Stomach smooth muscle (tissue), 2 donors: ENCODE measurements at regions not wholly inside any gene's neighbourhood (a gene's known extent, or its start where the extent isn't known, plus 50 kb on each side); places are given as distances from the start of the nearest gene placed in this dataset.

Source experiments
- H3K27ac ChIP-seq: one replicate; pipeline ENCODE4 v1.7.0; 2013; ENCODE audit warnings: mild to moderate bottlenecking, low read length, inconsistent platforms
- H3K27me3 ChIP-seq, 2 donors: one replicate each; pipeline ENCODE4 v1.7.0; 2013; ENCODE audit warnings: low read length in 2 of 2; ENCODE audit not compliant: insufficient read depth in 2 of 2, control insufficient read depth in 1 of 2
- H3K36me3 ChIP-seq, 2 donors: one replicate each; pipeline ENCODE4 v1.7.0; 2013; ENCODE audit warnings: low read length in 2 of 2; ENCODE audit not compliant: control insufficient read depth in 2 of 2, insufficient read depth in 2 of 2
- H3K4me1 ChIP-seq: one replicate; pipeline ENCODE4 v1.7.0; 2013; ENCODE audit warnings: low read length; ENCODE audit not compliant: control insufficient read depth, insufficient read depth
- H3K4me3 ChIP-seq, 2 donors: one replicate each; pipeline ENCODE4 v1.7.0; 2013; ENCODE audit warnings: low read length in 2 of 2
- H3K9ac ChIP-seq, 2 donors: one replicate each; pipeline ENCODE4 v1.7.0; 2013; ENCODE audit warnings: low read length in 2 of 2, mild to moderate bottlenecking in 1 of 2
- H3K9me3 ChIP-seq, 2 donors: one replicate each; pipeline ENCODE4 v1.7.0; 2013; ENCODE audit warnings: low read length in 2 of 2; ENCODE audit not compliant: control insufficient read depth in 2 of 2
- donor health status: healthy.
- donor health status: Pancreatic carcinoma.

DNA sequence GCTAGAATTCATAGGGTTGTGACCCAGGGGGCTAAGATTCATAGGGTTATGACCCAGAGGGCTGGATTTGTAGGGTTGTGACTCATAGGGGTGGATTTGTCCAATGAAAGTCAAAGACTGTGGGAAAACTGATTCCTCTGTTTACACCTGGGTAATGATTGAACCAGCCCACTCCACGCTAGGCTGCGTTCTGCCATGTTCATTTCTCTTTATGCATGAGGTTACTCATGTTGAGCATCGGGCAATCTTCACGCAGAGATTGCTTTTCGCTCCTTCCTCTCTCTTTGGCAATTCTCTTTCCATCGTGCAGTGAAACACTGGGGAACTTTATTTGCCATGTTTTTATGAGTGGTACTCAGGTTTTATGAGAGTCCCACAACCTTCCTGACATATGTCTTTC is 127.8 kb downstream of the CRLF2 start:
- H3K27ac ChIP-seq, result no peak overlapping the region

DNA sequence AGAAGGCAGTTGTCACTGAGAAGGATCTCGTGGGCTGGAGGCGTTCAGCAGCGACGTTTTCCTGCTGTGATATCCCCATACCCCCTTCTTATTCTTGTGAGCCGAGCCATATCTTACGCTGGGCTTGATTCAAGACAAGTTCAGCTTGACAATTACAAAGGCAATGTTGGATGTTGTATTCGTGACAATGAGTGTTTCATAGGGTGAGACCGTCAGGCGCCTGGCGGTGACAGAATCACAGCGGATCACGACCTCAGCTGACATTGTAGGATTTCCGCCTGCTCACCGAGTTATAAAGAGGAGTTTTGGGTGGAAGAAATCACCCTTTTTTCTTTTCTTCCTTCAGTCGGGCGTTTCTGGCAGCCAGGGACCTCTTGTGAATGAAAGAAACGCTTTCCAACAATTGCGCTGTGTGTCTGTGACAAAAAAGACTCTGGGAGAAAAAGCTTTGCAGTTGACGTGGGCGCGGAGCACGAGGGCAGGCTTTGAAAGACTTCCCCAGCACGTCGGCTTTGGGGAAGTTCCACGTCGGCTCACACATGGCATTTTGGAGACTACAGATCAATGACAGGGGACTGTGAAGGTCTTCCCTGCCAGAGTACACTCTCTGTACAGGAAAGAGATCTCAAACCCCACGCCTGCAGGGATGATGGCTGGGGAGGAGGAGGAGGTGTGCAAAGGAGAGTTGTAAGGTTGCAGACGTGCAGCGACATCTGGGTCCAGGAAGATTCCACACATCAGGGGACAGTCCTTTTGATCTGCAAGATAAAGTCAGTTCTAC is 135.4 kb downstream of the CRLF2 start:
- no peak overlapping the region for H3K4me3 ChIP-seq
- no peak overlapping the region for H3K27ac ChIP-seq
- no peaks in the 10 kb centered on the region for H3K4me1 ChIP-seq
- no peaks in the 10 kb centered on the region for H3K27me3 ChIP-seq
- H3K36me3 ChIP-seq, result no peaks in the 10 kb centered on the region
- H3K9ac ChIP-seq, result no peak overlapping the region
- peaks cover 10% of the 10 kb centered on the region in 2 donors for H3K9me3 ChIP-seq

More for the DNA sequence above, 127.8 kb downstream of the CRLF2 start:
- Histone ChIP-seq H3K36me3 (no peaks in the 10 kb centered on the region), H3K4me3 (no peak overlapping the region), H3K9me3 (peaks cover 2 to 13% of the 10 kb centered on the region in 2 donors), H3K4me1 (no peaks in the 10 kb centered on the region), H3K9ac (no peak overlapping the region), H3K27me3 (no peaks in the 10 kb centered on the region)

DNA sequence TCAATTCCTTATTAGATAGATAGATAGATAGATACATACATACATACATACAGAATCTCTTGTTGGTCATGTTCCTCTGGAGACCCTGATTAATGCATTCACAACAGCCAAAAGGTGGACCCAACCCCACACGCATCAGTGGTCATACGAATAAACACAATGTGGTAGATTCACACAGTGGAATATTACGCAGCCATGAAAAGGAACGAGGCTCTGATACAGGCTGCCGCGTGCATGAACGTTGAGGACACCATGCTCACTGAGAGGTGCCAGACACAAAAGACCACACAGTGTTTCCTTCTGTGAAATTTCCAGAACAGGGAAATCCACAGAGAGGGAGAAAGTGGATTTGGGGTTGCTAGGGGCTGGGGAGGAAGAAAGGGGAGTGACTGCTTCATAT is 136.7 kb downstream of the CRLF2 start:
- H3K36me3 ChIP-seq, result no peaks in the 10 kb centered on the region
- H3K4me3 ChIP-seq, result no peak overlapping the region
- no peak overlapping the region for H3K9ac ChIP-seq
- peaks cover 10% of the 10 kb centered on the region in 2 donors for H3K9me3 ChIP-seq
- no peak overlapping the region for H3K27ac ChIP-seq
- no peaks in the 10 kb centered on the region for H3K27me3 ChIP-seq
- no peaks in the 10 kb centered on the region for H3K4me1 ChIP-seq

DNA sequence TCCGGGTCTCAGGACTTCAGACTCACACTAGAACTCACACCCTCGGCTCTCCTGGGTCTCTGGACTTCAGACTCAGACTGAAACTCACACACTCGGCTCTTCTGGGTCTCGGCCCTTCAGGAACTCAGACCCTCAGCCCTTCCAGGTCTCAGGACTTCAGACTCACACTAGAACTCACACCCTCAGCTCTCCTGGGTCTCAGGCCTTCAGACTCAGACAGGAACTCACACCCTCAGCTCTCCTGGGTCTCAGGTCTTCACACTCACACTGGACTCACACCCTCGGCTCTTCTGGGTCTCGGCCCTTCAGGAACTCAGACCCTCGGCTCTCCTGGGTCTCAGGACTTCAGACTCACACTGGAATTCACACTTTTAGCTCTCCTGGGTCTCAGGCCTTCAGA is 137.3 kb downstream of the CRLF2 start:
- Histone ChIP-seq H3K27ac (no peak overlapping the region), H3K4me3 (no peak overlapping the region), H3K36me3 (no peaks in the 10 kb centered on the region), H3K9ac (no peak overlapping the region), H3K9me3 (peaks cover 10% of the 10 kb centered on the region in 2 donors), H3K4me1 (no peaks in the 10 kb centered on the region), H3K27me3 (no peaks in the 10 kb centered on the region)

DNA sequence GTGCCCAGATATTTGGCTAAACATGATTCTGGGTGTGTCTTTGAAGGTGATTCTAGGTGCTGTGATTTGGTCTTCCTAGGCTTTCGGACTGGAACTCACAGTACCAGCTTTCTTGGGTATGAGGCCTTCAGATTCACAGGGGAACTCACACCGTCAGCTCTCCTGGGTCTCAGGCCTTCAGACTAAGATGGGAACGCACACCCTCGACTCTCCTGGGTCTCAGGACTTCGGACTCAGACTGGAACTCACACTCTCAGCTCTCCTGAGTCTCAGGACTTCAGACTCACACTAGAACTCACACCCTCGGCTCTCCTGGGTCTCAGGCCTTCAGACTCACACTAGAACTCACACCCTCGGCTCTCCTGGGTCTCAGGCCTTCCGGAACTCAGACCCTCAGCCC is 137.7 kb downstream of the CRLF2 start:
- H3K4me1 ChIP-seq, result no peaks in the 10 kb centered on the region
- no peaks in the 10 kb centered on the region for H3K36me3 ChIP-seq
- H3K27me3 ChIP-seq, result no peaks in the 10 kb centered on the region
- H3K27ac ChIP-seq, result no peak overlapping the region
- H3K4me3 ChIP-seq, result no peak overlapping the region
- H3K9me3 ChIP-seq, result peaks cover 10% of the 10 kb centered on the region in 2 donors
- no peak overlapping the region for H3K9ac ChIP-seq

DNA sequence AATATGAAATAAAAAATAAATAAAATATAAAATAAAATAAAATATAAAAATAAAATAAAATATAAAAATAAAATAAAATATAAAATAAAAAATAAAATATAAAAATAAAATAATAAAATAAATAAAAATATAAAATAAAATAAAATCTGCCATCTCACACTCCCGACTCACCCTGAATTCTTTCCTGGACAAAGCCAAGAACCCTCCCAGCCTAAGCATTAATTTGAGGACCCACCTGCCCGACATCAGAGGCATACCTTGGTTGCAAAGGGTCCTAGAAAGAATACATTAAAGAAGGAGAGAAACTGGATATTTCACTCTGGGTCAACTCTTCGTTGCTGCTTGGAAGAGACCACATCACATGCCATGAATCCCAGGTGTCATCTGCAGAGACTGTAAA is 138.3 kb downstream of the CRLF2 start:
- Histone ChIP-seq H3K36me3 (no peaks in the 10 kb centered on the region), H3K27ac (no peak overlapping the region), H3K4me3 (no peak overlapping the region), H3K9ac (no peak overlapping the region), H3K9me3 (peaks cover 10% of the 10 kb centered on the region in 2 donors), H3K4me1 (no peaks in the 10 kb centered on the region), H3K27me3 (no peaks in the 10 kb centered on the region)

DNA sequence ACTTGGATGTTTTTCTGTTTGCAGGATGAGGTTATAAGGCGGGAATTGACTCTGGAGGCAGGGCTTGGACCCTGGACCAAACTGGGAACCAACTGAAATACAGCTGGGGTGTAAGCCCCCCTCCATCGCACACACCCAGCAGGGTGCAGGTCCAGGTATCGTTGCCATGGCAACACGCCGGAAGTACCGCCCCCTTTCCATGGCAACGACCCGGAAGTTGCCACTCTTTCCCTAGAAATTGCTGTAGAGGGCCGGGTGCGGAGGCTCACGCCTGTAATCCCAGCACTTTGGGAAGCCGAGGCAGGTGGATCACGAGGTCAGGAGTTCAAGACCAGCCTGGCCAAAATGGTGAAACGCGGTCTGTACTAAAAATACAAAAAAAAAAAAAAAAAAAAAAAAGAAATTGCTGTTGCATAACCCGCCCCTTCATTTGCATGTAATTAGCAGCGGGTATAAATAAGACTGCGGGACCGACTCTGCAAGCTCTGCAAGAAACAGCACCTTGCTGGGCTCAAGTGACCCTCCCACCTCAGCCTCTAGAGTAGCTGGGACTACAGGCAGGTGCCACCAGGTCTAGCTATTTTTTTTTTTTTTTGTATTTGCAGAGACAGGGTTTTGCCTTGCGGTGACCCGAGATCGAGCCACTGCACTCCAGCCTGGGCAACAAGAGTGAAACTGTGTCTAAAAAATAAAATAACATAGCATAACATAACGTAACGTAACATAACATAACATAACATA is 139.6 kb downstream of the CRLF2 start:
- no peak overlapping the region for H3K4me3 ChIP-seq
- H3K27ac ChIP-seq, result no peak overlapping the region
- H3K4me1 ChIP-seq, result no peaks in the 10 kb centered on the region
- no peaks in the 10 kb centered on the region for H3K36me3 ChIP-seq
- no peaks in the 10 kb centered on the region for H3K27me3 ChIP-seq
- peaks cover 10% of the 10 kb centered on the region in 2 donors for H3K9me3 ChIP-seq
- no peak overlapping the region for H3K9ac ChIP-seq

DNA sequence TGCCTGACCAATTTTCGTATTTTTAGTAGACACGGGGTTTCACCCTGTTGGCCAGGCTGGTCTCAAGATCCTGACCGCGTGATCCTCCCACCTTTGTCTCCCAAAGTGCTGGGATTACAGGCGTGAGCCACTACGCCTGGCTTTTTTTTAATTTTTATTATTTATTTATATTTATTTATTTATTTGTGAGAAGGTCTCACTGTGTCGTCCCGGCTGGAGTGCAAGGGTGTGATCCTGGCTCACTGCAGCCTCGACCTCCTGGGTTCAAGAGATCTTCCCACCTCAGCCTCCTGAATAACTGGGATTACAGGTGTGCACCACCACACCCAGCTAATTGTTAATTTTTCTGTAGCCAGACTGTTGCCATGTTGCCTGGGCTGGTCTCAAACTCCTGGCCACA is 141.1 kb downstream of the CRLF2 start:
- Histone ChIP-seq H3K27me3 (no peaks in the 10 kb centered on the region), H3K9me3 (peaks cover 10% of the 10 kb centered on the region in 2 donors), H3K4me1 (no peaks in the 10 kb centered on the region), H3K36me3 (no peaks in the 10 kb centered on the region), H3K27ac (no peak overlapping the region), H3K4me3 (no peak overlapping the region), H3K9ac (no peak overlapping the region)

DNA sequence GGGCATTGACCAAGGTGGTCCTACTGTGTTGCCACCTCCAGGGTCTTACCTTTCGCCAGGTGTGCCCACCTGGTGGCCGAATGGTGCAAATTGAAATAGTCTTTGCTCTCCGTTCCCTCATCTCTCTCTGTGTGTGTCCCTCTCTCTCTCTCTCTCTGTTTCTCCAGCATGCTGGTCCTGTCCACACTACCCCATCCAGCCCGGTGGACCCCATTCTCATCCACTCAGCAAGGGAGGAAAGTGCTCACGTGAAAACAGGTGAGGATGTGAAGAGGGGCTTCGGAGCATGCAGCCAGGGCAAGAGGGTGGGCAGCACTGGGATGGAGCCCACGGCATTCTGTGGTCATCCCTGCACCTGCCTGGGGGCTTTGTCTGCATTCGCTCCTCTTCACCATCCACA is 150.1 kb downstream of the CRLF2 start:
- Histone ChIP-seq H3K27ac (no peak overlapping the region), H3K9me3 (peaks cover 5 to 14% of the 10 kb centered on the region in 2 donors), H3K27me3 (peaks cover 0 to 2% of the 10 kb centered on the region in 2 donors), H3K4me1 (no peaks in the 10 kb centered on the region), H3K4me3 (no peak overlapping the region), H3K36me3 (no peaks in the 10 kb centered on the region), H3K9ac (no peak overlapping the region)

DNA sequence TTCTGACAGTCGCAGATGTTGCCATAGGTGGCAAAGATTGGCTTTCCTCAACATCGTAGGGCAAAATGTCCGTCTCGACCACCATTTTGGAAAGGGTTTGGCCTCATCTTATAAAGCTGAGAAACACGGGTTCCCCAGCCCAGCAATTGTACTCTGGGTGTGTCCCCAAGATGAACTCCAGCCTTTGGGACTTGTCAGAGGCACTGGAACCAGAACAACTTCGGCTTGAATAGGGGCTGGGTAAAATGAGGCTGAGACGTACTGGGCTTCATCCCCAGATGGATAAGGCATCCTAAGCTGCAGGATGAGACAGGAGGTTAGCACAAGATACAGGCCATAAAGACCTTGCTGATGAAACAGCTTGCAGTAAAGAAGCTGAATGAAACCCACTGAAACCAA is 151.9 kb downstream of the CRLF2 start:
- Histone ChIP-seq H3K27me3 (peaks cover 0 to 2% of the 10 kb centered on the region in 2 donors), H3K4me3 (no peak overlapping the region), H3K9ac (no peak overlapping the region), H3K27ac (no peak overlapping the region), H3K36me3 (no peaks in the 10 kb centered on the region), H3K4me1 (no peaks in the 10 kb centered on the region), H3K9me3 (peaks cover 5 to 14% of the 10 kb centered on the region in 2 donors)
